OCI-LY7 (cell line): ENCODE measurements at regions not wholly inside any gene's neighbourhood (a gene's known extent, or its start where the extent isn't known, plus 50 kb on each side); places are given as distances from the start of the nearest gene placed in this dataset.

Source experiments
- EZH2phosphoT487 ChIP-seq: fragments of 200-600 bp; sonication (generic); IDR thresholded peaks from 2 replicates; pipeline ENCODE4 v1.6.1; 2018; ENCODE audit warnings: low read depth, borderline replicate concordance, mild to moderate bottlenecking, mixed run types, antibody characterized with exemption, low read length, moderate library complexity, mixed read lengths
- TF ChIP-seq, protein P1 (sequence below): fragments of 200-600 bp; sonication (generic); conservative IDR thresholded peaks from 2 replicates; pipeline ENCODE4 v1.5.1; 2014; ENCODE audit warnings: mild to moderate bottlenecking, antibody characterized with exemption, low read length, moderate library complexity, mixed read lengths

- TF ChIP-seq, protein P1, sequence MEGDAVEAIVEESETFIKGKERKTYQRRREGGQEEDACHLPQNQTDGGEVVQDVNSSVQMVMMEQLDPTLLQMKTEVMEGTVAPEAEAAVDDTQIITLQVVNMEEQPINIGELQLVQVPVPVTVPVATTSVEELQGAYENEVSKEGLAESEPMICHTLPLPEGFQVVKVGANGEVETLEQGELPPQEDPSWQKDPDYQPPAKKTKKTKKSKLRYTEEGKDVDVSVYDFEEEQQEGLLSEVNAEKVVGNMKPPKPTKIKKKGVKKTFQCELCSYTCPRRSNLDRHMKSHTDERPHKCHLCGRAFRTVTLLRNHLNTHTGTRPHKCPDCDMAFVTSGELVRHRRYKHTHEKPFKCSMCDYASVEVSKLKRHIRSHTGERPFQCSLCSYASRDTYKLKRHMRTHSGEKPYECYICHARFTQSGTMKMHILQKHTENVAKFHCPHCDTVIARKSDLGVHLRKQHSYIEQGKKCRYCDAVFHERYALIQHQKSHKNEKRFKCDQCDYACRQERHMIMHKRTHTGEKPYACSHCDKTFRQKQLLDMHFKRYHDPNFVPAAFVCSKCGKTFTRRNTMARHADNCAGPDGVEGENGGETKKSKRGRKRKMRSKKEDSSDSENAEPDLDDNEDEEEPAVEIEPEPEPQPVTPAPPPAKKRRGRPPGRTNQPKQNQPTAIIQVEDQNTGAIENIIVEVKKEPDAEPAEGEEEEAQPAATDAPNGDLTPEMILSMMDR: no peak
- no peak for TF ChIP-seq EZH2phosphoT487
Observed at GRCh38 chr11:123298488-123299447, 103.7 kb upstream of the CLMP start.
